ENCODE measurements at regions not wholly inside any gene's neighbourhood (a gene's known extent, or its start where the extent isn't known, plus 50 kb on each side); places are given as distances from the start of the nearest gene placed in this dataset.

GRCh38 chr22:44616461-44616860, 85.5 kb upstream of the PRR5 start (continued):
- TF ChIP-seq TSHZ2 (CRISPR knock-in tag; IDR thresholded peaks at IDR 0.05) = no peak
- no peak for TF ChIP-seq ESRRG (CRISPR knock-in tag; IDR thresholded peaks at IDR 0.05)
- TF ChIP-seq PPARA (CRISPR knock-in tag; IDR thresholded peaks at IDR 0.05; ENCODE audit: borderline replicate concordance) = no peak
- TF ChIP-seq BACH2 (CRISPR knock-in tag; IDR thresholded peaks at IDR 0.05; ENCODE audit: borderline replicate concordance) = no peak
- TF ChIP-seq ZFP30 (CRISPR knock-in tag; IDR thresholded peaks at IDR 0.05) = no peak
- no peak for TF ChIP-seq ISL1 (CRISPR knock-in tag; IDR thresholded peaks at IDR 0.05)

GRCh38 chr22:44615602-44616180, 86.3 kb upstream of the PRR5 start:
- ATAC-seq = no peak
- TF ChIP-seq ZNF8 (CRISPR knock-in tag; IDR thresholded peaks at IDR 0.05) (no peak), ZFP3 (CRISPR knock-in tag; IDR thresholded peaks at IDR 0.05) (no peak), ZFP30 (CRISPR knock-in tag; IDR thresholded peaks at IDR 0.05) (no peak), CSRNP3 (CRISPR knock-in tag; IDR thresholded peaks at IDR 0.05) (no peak), TOX (CRISPR knock-in tag; IDR thresholded peaks at IDR 0.05; ENCODE audit: borderline replicate concordance) (no peak), POU6F1 (CRISPR knock-in tag; IDR thresholded peaks at IDR 0.05; ENCODE audit: borderline replicate concordance, low read depth) (no peak), ZNF565 (CRISPR knock-in tag; conservative IDR thresholded peaks at IDR 0.05; ENCODE audit: low read depth) (no peak)

DNA sequence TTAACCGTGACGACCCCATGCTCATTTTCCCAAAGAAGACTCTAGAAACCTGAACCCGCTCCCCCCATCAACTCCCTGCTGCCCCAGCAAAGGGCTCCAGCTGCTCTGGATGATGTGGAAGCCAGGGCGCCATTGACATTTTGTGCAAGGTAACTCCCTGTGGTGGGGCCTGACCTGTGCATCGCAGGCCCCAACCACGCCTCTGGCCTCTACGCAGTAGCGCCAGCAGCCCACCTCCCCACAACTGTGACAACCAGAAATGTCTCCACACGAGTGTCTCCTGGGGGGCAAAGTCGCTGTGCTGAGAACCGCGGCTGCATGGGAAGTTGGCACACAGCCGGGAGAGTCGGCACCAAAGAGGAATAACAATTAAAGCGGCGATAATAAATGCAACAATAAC, 86.9 kb upstream of the PRR5 start:
- ATAC-seq = no peak
- TF ChIP-seq ZFP30 (CRISPR knock-in tag; IDR thresholded peaks at IDR 0.05) (no peak), RARB (CRISPR knock-in tag; IDR thresholded peaks at IDR 0.05) (no peak), ZNF8 (CRISPR knock-in tag; IDR thresholded peaks at IDR 0.05) (no peak), ZNF565 (CRISPR knock-in tag; conservative IDR thresholded peaks at IDR 0.05; ENCODE audit: low read depth) (no peak), ZC3H10 (CRISPR knock-in tag; IDR thresholded peaks at IDR 0.05) (no peak), CSRNP3 (CRISPR knock-in tag; IDR thresholded peaks at IDR 0.05) (no peak), OSR1 (CRISPR knock-in tag; IDR thresholded peaks at IDR 0.05) (no peak), TOX (CRISPR knock-in tag; IDR thresholded peaks at IDR 0.05; ENCODE audit: borderline replicate concordance) (no peak), ZNF70 (CRISPR knock-in tag; IDR thresholded peaks at IDR 0.05) (no peak), ISL1 (CRISPR knock-in tag; IDR thresholded peaks at IDR 0.05) (no peak), TCF4 (CRISPR knock-in tag; IDR thresholded peaks at IDR 0.05; ENCODE audit: borderline replicate concordance) (no peak), ZFP3 (CRISPR knock-in tag; IDR thresholded peaks at IDR 0.05) (no peak), ESRRG (CRISPR knock-in tag; IDR thresholded peaks at IDR 0.05) (no peak), POU6F1 (CRISPR knock-in tag; IDR thresholded peaks at IDR 0.05; ENCODE audit: borderline replicate concordance, low read depth) (no peak), GLIS3 (CRISPR knock-in tag; IDR thresholded peaks at IDR 0.05) (no peak), TSHZ2 (CRISPR knock-in tag; IDR thresholded peaks at IDR 0.05) (no peak), CSDC2 (CRISPR knock-in tag; IDR thresholded peaks at IDR 0.05) (no peak), CREB5 (CRISPR knock-in tag; IDR thresholded peaks at IDR 0.05; ENCODE audit: low read depth) (no peak)
